ENCODE measurements at regions not wholly inside any gene's neighbourhood (a gene's known extent, or its start where the extent isn't known, plus 50 kb on each side); places are given as distances from the start of the nearest gene placed in this dataset.

DNA sequence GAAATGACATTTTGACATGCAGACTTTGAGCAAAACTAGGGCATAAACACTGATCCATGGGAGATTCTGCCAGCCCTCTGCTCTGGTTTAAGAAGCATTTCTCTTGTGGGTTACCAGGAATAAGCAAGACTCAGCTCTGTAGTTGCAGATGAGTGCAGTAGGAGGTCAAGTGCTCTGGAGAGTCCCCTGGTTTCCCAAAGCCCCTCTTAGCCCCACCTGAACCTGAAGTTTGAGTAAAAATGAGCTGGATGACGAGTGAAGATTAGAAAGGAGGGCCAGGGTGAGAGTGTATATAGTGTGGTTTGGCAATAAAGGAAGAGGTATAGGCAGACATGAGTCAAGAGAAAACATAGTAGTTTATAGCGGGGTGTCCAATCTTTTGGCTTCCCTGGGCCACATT, 220.3 kb downstream of the ARL4A start:
- TF ChIP-seq, protein P1, sequence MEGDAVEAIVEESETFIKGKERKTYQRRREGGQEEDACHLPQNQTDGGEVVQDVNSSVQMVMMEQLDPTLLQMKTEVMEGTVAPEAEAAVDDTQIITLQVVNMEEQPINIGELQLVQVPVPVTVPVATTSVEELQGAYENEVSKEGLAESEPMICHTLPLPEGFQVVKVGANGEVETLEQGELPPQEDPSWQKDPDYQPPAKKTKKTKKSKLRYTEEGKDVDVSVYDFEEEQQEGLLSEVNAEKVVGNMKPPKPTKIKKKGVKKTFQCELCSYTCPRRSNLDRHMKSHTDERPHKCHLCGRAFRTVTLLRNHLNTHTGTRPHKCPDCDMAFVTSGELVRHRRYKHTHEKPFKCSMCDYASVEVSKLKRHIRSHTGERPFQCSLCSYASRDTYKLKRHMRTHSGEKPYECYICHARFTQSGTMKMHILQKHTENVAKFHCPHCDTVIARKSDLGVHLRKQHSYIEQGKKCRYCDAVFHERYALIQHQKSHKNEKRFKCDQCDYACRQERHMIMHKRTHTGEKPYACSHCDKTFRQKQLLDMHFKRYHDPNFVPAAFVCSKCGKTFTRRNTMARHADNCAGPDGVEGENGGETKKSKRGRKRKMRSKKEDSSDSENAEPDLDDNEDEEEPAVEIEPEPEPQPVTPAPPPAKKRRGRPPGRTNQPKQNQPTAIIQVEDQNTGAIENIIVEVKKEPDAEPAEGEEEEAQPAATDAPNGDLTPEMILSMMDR (IDR thresholded peaks at IDR 0.05) = no peak
- no peak for TF ChIP-seq EZH2 (IDR thresholded peaks at IDR 0.05; ENCODE audit: borderline replicate concordance, insufficient read depth, low read depth, low read length, poor library complexity, severe bottlenecking)
